AG04450 (cell line): ENCODE measurements at regions not wholly inside any gene's neighbourhood (a gene's known extent, or its start where the extent isn't known, plus 50 kb on each side); places are given as distances from the start of the nearest gene placed in this dataset.
"Not testable (repeated sequence)": the region's sequence is repeated elsewhere in the genome, so short reads cannot be mapped to it uniquely, and the experiment has no call there.

ENCODE experiments used
- CTCF ChIA-PET: fragments of 300-600, 350-600 bp; formaldehyde crosslinking; extraction: SDS; loops from one replicate; lab custom pipeline; 2022; ENCODE audit warnings: antibody characterized with exemption, inconsistent platforms; lab: Charles Lee
- POLR2A ChIA-PET: fragments of 350-600 bp; formaldehyde crosslinking; extraction: SDS; loops from one replicate; lab custom pipeline; 2021; ENCODE audit warnings: antibody characterized with exemption, inconsistent platforms; lab: Yijun Ruan, JAX
- DNase-seq: peaks from one replicate; pipeline ENCODE4 v3.0.0-alpha.2; 2011; ENCODE audit warnings: low read depth, low spot score
- H3K27ac ChIP-seq: one replicate; pipeline ENCODE4 v1.5.1; 2012; ENCODE audit warnings: low read depth, low read length, control low read depth
- H3K27me3 ChIP-seq: one replicate; pipeline ENCODE4 v1.6.0; 2012; ENCODE audit warnings: low read length; ENCODE audit not compliant: control insufficient read depth, insufficient read depth
- H3K4me3 ChIP-seq: 2 replicates; pipeline ENCODE4 v1.5.1; 2011; ENCODE audit warnings: mild to moderate bottlenecking, low read depth, low read length, control low read depth
- H3K9me3 ChIP-seq: 2 replicates; pipeline ENCODE4 v1.5.1; 2012; ENCODE audit warnings: low read length; ENCODE audit not compliant: control insufficient read depth, insufficient read depth
- TF ChIP-seq, protein P1 (sequence below): IDR thresholded peaks from 2 replicates; pipeline ENCODE4 v1.5.1; 2011; ENCODE audit warnings: low read depth, low read length, control low read depth, inconsistent platforms

DNA sequence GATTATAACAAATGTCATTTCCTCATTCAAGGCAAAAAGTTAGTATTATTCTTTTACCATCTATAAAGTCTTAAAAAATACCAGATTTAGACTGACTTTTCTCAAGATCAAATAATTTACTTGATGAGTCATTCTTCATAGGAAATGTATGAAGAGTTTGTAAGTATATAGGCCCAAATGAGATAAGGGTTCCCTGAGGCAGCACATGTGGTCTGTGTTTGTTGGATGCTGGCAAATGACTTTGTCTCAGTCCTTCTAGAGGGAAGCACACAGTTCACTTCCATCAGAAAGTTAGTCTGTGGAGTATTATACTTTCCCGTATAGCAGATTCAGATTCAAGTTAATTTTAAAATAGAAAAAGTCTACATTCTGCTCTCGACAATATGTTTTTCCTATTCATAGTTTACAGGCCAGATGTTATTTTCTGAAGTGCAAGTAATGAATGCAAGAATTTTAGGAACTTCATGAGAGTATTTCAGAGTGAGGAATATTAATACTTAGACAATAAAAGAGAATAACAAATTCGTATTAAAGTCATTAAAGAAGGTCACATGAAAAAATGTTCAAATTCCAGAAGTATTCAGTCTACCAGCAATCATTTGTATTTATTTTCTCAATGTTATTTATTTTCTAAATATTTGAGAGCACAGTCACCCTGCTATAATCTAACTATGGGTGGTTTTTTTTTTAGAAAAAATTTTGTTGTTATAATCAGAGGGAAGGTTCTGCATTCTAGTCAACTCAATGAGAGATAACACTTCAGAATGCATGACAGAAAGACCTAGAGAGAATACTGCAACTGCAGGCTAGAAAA, 601.8 kb upstream of the ZFP42 start:
- ChIA-PET POLR2A (no interaction called here), CTCF (no interaction called here)
- H3K4me3 ChIP-seq = no peak overlapping the region
- no peak for DNase-seq
- no peak overlapping the region for H3K27ac ChIP-seq
- no peaks in the 10 kb centered on the region for H3K9me3 ChIP-seq
- TF ChIP-seq, protein P1, sequence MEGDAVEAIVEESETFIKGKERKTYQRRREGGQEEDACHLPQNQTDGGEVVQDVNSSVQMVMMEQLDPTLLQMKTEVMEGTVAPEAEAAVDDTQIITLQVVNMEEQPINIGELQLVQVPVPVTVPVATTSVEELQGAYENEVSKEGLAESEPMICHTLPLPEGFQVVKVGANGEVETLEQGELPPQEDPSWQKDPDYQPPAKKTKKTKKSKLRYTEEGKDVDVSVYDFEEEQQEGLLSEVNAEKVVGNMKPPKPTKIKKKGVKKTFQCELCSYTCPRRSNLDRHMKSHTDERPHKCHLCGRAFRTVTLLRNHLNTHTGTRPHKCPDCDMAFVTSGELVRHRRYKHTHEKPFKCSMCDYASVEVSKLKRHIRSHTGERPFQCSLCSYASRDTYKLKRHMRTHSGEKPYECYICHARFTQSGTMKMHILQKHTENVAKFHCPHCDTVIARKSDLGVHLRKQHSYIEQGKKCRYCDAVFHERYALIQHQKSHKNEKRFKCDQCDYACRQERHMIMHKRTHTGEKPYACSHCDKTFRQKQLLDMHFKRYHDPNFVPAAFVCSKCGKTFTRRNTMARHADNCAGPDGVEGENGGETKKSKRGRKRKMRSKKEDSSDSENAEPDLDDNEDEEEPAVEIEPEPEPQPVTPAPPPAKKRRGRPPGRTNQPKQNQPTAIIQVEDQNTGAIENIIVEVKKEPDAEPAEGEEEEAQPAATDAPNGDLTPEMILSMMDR = no peak
- H3K27me3 ChIP-seq = no peaks in the 10 kb centered on the region

DNA sequence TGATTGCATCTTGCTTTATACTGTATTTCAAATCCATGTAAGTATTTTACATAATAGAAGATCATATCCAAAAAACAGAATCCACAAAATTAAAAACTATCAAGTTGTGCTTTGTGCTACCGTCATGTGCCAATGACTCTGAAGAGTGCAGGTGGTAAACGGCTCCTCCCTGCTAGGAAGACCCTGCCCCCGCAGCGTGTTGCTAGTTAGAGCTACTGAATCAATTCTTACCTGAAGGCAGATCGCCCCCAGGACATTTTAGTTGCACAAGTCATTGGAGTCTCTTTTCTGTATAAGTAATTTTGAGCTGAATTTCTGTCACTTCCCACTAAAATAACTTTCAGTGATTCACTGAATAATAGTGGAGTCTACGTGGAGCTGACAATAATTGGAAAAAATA, 599.5 kb upstream of the ZFP42 start:
- Histone ChIP-seq H3K27ac (no peak overlapping the region), H3K4me3 (no peak overlapping the region), H3K27me3 (no peaks in the 10 kb centered on the region), H3K9me3 (no peaks in the 10 kb centered on the region)
- CTCF ChIA-PET = no interaction called here
- POLR2A ChIA-PET = no interaction called here
- TF ChIP-seq, protein P1 = no peak
- no peak for DNase-seq

DNA sequence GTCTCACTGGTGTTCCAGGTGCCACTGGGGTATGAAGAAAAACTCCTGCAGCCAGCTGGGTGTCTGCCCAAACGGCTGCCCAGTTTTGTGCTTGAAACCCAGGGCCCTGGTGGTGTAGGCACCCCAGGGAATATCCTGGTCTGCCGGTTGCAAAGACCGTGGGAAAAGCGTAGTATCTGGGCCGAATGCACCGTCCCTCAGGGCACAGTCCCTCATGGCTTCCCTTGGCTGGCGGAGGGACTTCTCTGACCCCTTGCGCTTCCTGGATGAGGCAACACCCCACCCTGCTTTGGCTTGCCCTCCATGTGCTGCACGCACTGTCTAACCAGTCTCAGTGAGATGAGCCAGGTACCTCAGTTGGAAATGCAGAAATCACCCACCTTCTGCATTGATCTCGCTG, 587.1 kb upstream of the ZFP42 start:
- H3K4me3 ChIP-seq, H3K27me3 ChIP-seq, H3K9me3 ChIP-seq, H3K27ac ChIP-seq, CTCF ChIA-PET, DNase-seq, POLR2A ChIA-PET: not testable (repeated sequence)

DNA sequence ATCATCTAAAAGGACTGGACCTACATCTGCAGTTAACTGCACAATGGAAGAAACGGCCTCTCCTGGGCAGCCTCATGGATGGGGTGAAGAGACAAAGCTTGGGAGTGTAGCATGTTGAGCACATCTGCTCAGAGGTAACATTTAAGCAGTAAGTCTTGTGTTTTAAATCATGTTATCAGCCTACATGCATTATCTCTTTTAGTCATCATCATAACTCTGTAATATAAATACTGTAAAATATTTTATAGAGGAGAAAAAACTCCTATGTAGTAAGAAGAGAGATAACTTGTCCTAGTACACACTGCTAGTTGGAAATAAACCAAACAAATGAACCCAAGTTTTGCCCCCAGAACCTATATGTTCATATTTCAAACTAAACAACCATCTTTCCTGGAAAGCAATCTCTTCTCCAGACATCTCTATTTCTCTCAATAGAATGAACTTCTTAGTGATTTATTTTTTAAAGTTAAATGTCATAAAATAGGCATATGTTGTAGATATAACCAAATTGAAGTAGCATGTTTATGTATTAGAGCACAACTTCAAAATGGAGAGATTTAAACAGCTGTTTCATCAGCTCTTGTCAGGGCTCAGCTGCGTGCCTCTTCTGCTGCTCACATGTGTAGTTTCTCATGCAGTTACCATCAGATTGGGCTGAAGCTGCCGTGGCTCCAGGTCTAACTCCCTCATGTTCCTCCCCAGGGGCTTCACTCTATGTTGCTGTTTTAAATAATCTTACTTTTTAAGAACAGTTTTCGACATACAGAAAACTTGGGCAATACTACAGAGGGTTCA, 581.8 kb upstream of the ZFP42 start:
- H3K27me3 ChIP-seq = no peaks in the 10 kb centered on the region
- no peaks in the 10 kb centered on the region for H3K9me3 ChIP-seq
- DNase-seq = no peak
- ChIA-PET POLR2A (no interaction called here), CTCF (no interaction called here)
- H3K4me3 ChIP-seq = no peak overlapping the region
- TF ChIP-seq, protein P1 = no peak
- H3K27ac ChIP-seq = no peak overlapping the region

DNA sequence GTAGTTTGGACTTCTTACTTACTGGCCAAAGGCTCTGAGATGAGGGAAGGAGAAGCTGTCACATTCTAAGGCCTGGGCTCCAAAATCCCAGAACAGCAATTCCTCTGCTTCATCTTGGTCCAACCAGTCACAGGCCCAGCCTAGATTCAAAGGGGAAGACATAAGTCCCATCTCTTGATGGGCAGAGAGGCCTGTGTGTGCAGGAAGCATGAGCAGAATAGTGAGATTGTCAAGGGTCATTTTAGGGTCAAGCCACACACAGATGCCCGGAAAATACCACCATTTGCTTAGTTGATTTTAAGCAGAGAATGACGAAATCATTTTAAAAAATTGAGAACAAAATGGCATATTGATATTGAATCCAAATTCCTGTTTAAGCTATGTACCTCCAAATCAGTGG, 580.9 kb upstream of the ZFP42 start:
- Histone ChIP-seq H3K27me3 (no peaks in the 10 kb centered on the region), H3K27ac (no peak overlapping the region), H3K9me3 (no peaks in the 10 kb centered on the region), H3K4me3 (no peak overlapping the region)
- no peak for DNase-seq
- CTCF ChIA-PET = interaction anchor here (0.6 kb wide), 1 partner anchor 8 kb away, joined by 4 read pairs; no protein-coding TSS in a partner anchor
- POLR2A ChIA-PET = no interaction called here
- TF ChIP-seq, protein P1 = no peak
